ENCODE measurements at regions not wholly inside any gene's neighbourhood (a gene's known extent, or its start where the extent isn't known, plus 50 kb on each side); places are given as distances from the start of the nearest gene placed in this dataset.

DNA sequence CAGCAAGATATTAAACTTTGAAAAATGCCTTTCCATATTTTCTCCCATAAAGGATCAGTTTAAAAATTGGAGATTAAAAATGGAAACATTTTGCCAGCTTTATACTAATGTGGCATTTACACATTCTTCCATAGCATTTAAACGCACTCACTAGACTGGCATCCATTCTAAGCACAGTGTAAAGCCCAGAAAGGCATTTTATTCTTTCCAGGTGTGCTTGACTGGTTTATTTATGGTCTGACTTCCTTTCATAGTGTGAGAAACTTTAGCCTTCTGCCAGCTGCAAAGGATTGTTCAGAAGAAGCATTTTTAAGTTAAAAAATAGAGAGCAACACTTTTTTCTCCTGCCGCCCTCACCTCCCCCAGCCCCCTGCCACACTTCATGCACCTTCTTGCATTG, 271.7 kb upstream of the PSMD7 start:
- TF ChIP-seq POLR2A (IDR thresholded peaks at IDR 0.05) (no peak), CTCF (IDR thresholded peaks at IDR 0.05) (no peak), POLR2AphosphoS5 (IDR thresholded peaks at IDR 0.05) (no peak), EP300 (IDR thresholded peaks at IDR 0.05) (no peak)

All from upper lobe of left lung (tissue), 4 donors.